GM23338 (cell line): ENCODE measurements at regions not wholly inside any gene's neighbourhood (a gene's known extent, or its start where the extent isn't known, plus 50 kb on each side); places are given as distances from the start of the nearest gene placed in this dataset.
A peak's percentile ranks its signal among the peaks of the same experiment; 100 is the strongest.

Experiments used
- ATAC-seq: fragments of 200-7000 bp; cut with Tn5 transposase; 3 replicates; pipeline ENCODE4 v1.9.1; 2020
- DNase-seq: peaks from one replicate; pipeline ENCODE4 v3.0.0-alpha.2; 2015; ENCODE audit warnings: low spot score
- H2AFZ ChIP-seq: fragments of 200-600 bp; sonication (generic); 2 replicates; pipeline ENCODE4 v1.8.0; 2016; ENCODE audit warnings: antibody characterized with exemption, mild to moderate bottlenecking, moderate library complexity
- H3F3A ChIP-seq: fragments of 200-600 bp; sonication (generic); replicated peaks from 2 replicates; pipeline ENCODE4 v1.8.0; 2017; ENCODE audit warnings: antibody characterized with exemption, mixed run types, low read depth
- H3K27ac ChIP-seq: fragments of 200-600 bp; sonication (generic); 2 replicates; pipeline ENCODE4 v1.6.1; 2016; ENCODE audit warnings: low read depth
- H3K27me3 ChIP-seq: fragments of 200-600 bp; sonication (generic); 2 replicates; pipeline ENCODE4 v1.8.0; 2016; ENCODE audit warnings: mild to moderate bottlenecking, mixed run types, moderate library complexity; ENCODE audit not compliant: insufficient read depth
- H3K36me3 ChIP-seq: fragments of 200-600 bp; sonication (generic); 2 replicates; pipeline ENCODE4 v1.8.0; 2016; ENCODE audit warnings: mild to moderate bottlenecking; ENCODE audit not compliant: insufficient read depth
- H3K4me1 ChIP-seq: fragments of 200-600 bp; sonication (generic); 2 replicates; pipeline ENCODE4 v1.8.0; 2016; ENCODE audit warnings: mild to moderate bottlenecking, moderate library complexity; ENCODE audit not compliant: insufficient read depth
- H3K4me2 ChIP-seq: fragments of 200-600 bp; sonication (generic); 2 replicates; pipeline ENCODE4 v1.7.1; 2017; ENCODE audit warnings: mixed run types
- H3K4me3 ChIP-seq: fragments of 200-600 bp; sonication (generic); 2 replicates; pipeline ENCODE4 v1.6.1; 2016; ENCODE audit warnings: mixed run types
- H3K79me2 ChIP-seq: fragments of 200-600 bp; sonication (generic); replicated peaks from 2 replicates; pipeline ENCODE4 v1.8.0; 2017; ENCODE audit warnings: mild to moderate bottlenecking; ENCODE audit not compliant: insufficient read depth
- H3K9me2 ChIP-seq: fragments of 200-600 bp; sonication (generic); 2 replicates; pipeline ENCODE4 v1.8.0; 2017; ENCODE audit not compliant: insufficient read depth
- H4K20me1 ChIP-seq: fragments of 200-600 bp; sonication (generic); replicated peaks from 2 replicates; pipeline ENCODE4 v1.8.0; 2017; ENCODE audit warnings: mild to moderate bottlenecking; ENCODE audit not compliant: insufficient read depth
- H3K27ac Mint-ChIP-seq: 2 replicates; pipeline ENCODE4 v1.8.0; 2020; ENCODE audit warnings: inconsistent platforms, mild to moderate bottlenecking, moderate library complexity, mixed read lengths
- H3K27me3 Mint-ChIP-seq: 3 replicates; pipeline ENCODE4 v1.8.0; 2022; ENCODE audit warnings: low read depth, mild to moderate bottlenecking, moderate library complexity, mixed read lengths, inconsistent platforms; ENCODE audit not compliant: insufficient read depth, poor library complexity
- H3K36me3 Mint-ChIP-seq: 3 replicates; pipeline ENCODE4 v1.8.0; 2021; ENCODE audit warnings: low read depth, mild to moderate bottlenecking, inconsistent platforms, moderate library complexity, mixed read lengths
- H3K4me1 Mint-ChIP-seq: 3 replicates; pipeline ENCODE4 v1.8.0; 2020; ENCODE audit warnings: mild to moderate bottlenecking, inconsistent platforms, mixed read lengths
- H3K4me3 Mint-ChIP-seq: 3 replicates; pipeline ENCODE4 v1.8.0; 2021; ENCODE audit warnings: moderate library complexity, mild to moderate bottlenecking, inconsistent platforms, mixed read lengths
- H3K9me3 Mint-ChIP-seq: 3 replicates; pipeline ENCODE4 v1.8.0; 2020; ENCODE audit warnings: moderate library complexity, mild to moderate bottlenecking, inconsistent platforms, mixed read lengths
- CREB1 ChIP-seq: fragments of 250-450 bp; sonication (Bioruptor Pico); IDR thresholded peaks from 2 replicates; pipeline ENCODE4 v1.5.0; 2020; ENCODE audit warnings: low read depth, mild to moderate bottlenecking, moderate library complexity
- CTCF ChIP-seq, 2 experiments: fragments of 200-600 bp in 1 of 2; sonication (generic) in 1 of 2; conservative IDR thresholded peaks; 2 replicates each; pipeline versions ENCODE4 v1.5.1 to v1.6.1; 2016 to 2017; ENCODE audit warnings: antibody characterized with exemption in 2 of 2, low read depth in 2 of 2, mild to moderate bottlenecking in 2 of 2, moderate library complexity in 1 of 2
- ETS1 ChIP-seq: IDR thresholded peaks from 2 replicates; pipeline ENCODE4 v1.6.1; 2016; ENCODE audit warnings: antibody characterized with exemption
- EZH2phosphoT487 ChIP-seq: fragments of 200-600 bp; sonication (generic); IDR thresholded peaks from one replicate; pipeline ENCODE4 v1.8.1; 2018; ENCODE audit warnings: antibody characterized with exemption; ENCODE audit not compliant: unreplicated experiment
- JUNB ChIP-seq: IDR thresholded peaks from one replicate; pipeline ENCODE4 v1.6.1; 2016; ENCODE audit warnings: antibody characterized with exemption; ENCODE audit not compliant: unreplicated experiment
- NANOG ChIP-seq: IDR thresholded peaks from 2 replicates; pipeline ENCODE4 v1.6.1; 2016; ENCODE audit warnings: antibody characterized with exemption, borderline replicate concordance
- REST ChIP-seq: IDR thresholded peaks from one replicate; pipeline ENCODE4 v1.6.1; 2018; ENCODE audit warnings: antibody characterized with exemption; ENCODE audit not compliant: unreplicated experiment
- ZNF331 ChIP-seq: fragments of 250-450 bp; sonication (Bioruptor Pico); IDR thresholded peaks from 2 replicates; pipeline ENCODE4 v1.5.0; 2020; ENCODE audit warnings: low read depth, mild to moderate bottlenecking, moderate library complexity
- ZNF462 ChIP-seq: fragments of 250-450 bp; sonication (Bioruptor Pico); IDR thresholded peaks from 2 replicates; pipeline ENCODE4 v1.5.0; 2020; ENCODE audit warnings: mild to moderate bottlenecking, moderate library complexity

GRCh38 chr4:23390246-23390645, 499.6 kb downstream of the PPARGC1A start (continued):
- TF ChIP-seq CTCF (conservative IDR thresholded peaks at IDR 0.05; ENCODE audit: low read depth in 2 of 2): no peak

GRCh38 chr4:23388699-23389395, 501.0 kb downstream of the PPARGC1A start:
- no peaks in the 10 kb centered on the region for H3K4me1 ChIP-seq
- peak overlapping the region; percentile 61 for H2AFZ ChIP-seq
- no peak overlapping the region for H3K27ac ChIP-seq
- DNase-seq: no peak
- H4K20me1 ChIP-seq: no peaks in the 10 kb centered on the region
- H3K27me3 Mint-ChIP-seq: no peaks in the 10 kb centered on the region
- H3K4me1 Mint-ChIP-seq: peaks cover 2% of the 10 kb centered on the region; the same call in 1 of the 3 replicates
- H3K27ac Mint-ChIP-seq: no peak overlapping the region
- H3K27me3 ChIP-seq: no peaks in the 10 kb centered on the region
- H3K4me3 ChIP-seq: no peak overlapping the region
- H3K4me3 Mint-ChIP-seq: no peak overlapping the region
- ATAC-seq: no peak
- H3K9me3 Mint-ChIP-seq: peaks cover under 1% of the 10 kb centered on the region; the same call in 2 of the 3 replicates
- H3K9me2 ChIP-seq: 0 out of 2 replicates have a peak, but pooled peaks cover 9% of the 10 kb centered on the region
- no peaks in the 10 kb centered on the region for H3K36me3 Mint-ChIP-seq
- H3F3A ChIP-seq: no peaks in the 10 kb centered on the region
- no peaks in the 10 kb centered on the region for H3K36me3 ChIP-seq
- no peak overlapping the region for H3K4me2 ChIP-seq
- H3K79me2 ChIP-seq: no peaks in the 10 kb centered on the region
- TF ChIP-seq CREB1 (CRISPR knock-in tag) (no peak), JUNB (no peak), ZNF331 (CRISPR knock-in tag) (no peak), CTCF (conservative IDR thresholded peaks at IDR 0.05; ENCODE audit: low read depth in 2 of 2) (no peak), ETS1 (no peak), REST (no peak), ZNF462 (CRISPR knock-in tag) (no peak), EZH2phosphoT487 (no peak), NANOG (no peak)
